Upper lobe of left lung (tissue), 4 donors: ENCODE measurements at regions not wholly inside any gene's neighbourhood (a gene's known extent, or its start where the extent isn't known, plus 50 kb on each side); places are given as distances from the start of the nearest gene placed in this dataset.

Experiments used
- CTCF ChIP-seq, 6 experiments: fragments of 450-650 bp in 4 of 6; fragments of 200-600 bp in 2 of 6; sonication (generic) in 2 of 6; IDR thresholded peaks; one replicate each; pipeline ENCODE4 v1.5.1; 2016 to 2019; ENCODE audit warnings: antibody characterized with exemption in 6 of 6
- EP300 ChIP-seq, 4 donors: sonication (generic); formaldehyde crosslinking; IDR thresholded peaks; one replicate each; pipeline ENCODE4 v1.5.1; 2017; ENCODE audit warnings: antibody characterized with exemption in 4 of 4, control low read depth in 2 of 4
- POLR2A ChIP-seq, 4 donors: fragments of 450-650 bp; IDR thresholded peaks; one replicate each; pipeline ENCODE4 v1.5.1; 2016 to 2017; ENCODE audit warnings: antibody characterized with exemption in 4 of 4, mild to moderate bottlenecking in 2 of 4
- POLR2AphosphoS5 ChIP-seq, 2 donors: sonication (generic); formaldehyde crosslinking; IDR thresholded peaks; one replicate each; pipeline ENCODE4 v1.5.1; 2017; ENCODE audit warnings: antibody characterized with exemption in 2 of 2

- TF ChIP-seq CTCF (IDR thresholded peaks at IDR 0.05) (no peak), POLR2A (IDR thresholded peaks at IDR 0.05) (no peak), EP300 (IDR thresholded peaks at IDR 0.05) (no peak), POLR2AphosphoS5 (IDR thresholded peaks at IDR 0.05) (no peak)
These were observed 156.7 kb upstream of the TLE3 start for GRCh38 chr15:70254311-70254869.
